ENCODE measurements at regions not wholly inside any gene's neighbourhood (a gene's known extent, or its start where the extent isn't known, plus 50 kb on each side); places are given as distances from the start of the nearest gene placed in this dataset.

DNA sequence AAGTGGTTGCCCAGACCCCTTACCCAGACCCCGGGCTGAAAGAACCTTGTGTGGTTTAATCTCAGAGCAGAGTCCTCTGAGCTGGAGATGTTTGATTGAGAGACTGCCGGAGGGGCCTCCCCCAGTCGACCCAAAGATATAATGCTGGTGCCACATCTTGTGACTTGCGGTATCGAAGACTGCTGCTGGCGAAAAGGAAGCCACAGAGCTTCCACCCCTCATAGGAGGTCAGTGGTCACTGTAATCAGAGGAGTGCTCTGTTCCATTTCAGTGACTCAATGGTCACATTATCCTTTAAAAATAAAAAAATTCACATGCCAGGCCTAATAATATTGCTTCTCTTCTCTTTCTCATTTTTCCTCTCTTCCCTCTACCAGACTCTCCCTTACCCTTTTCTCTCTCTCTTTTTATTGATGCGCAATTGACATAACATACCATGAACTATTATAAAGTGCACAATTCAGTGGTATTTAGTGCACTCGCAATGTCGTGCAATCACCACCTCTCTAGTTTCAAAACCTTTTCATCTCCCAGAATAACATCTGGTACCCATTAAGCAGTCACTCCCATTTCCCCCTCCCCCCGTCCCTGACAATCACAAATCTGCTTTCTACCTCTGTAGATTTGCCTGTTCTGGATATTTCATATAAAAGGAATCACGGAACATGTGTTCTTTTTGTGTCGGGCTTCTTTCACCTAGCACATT lies 52.6 kb upstream of the LYST start:
- DNase-seq (ENCODE audit: low read depth, low spot score): no peak
- Histone ChIP-seq H3K4me3 (ENCODE audit: low read depth, low read length) (no peak overlapping the region), H3K9me3 (ENCODE audit: control insufficient read depth, insufficient read depth, low read length) (no peaks in the 10 kb centered on the region), H3K27ac (ENCODE audit: low read depth, low read length) (no peak overlapping the region), H3K27me3 (ENCODE audit: control insufficient read depth, insufficient read depth, low read length) (no peaks in the 10 kb centered on the region)
- CTCF ChIA-PET: interaction anchor here (2.7 kb wide), 1 partner anchor 53 kb away, joined by 20 read pairs; no protein-coding TSS in a partner anchor
- TF ChIP-seq, protein P1, sequence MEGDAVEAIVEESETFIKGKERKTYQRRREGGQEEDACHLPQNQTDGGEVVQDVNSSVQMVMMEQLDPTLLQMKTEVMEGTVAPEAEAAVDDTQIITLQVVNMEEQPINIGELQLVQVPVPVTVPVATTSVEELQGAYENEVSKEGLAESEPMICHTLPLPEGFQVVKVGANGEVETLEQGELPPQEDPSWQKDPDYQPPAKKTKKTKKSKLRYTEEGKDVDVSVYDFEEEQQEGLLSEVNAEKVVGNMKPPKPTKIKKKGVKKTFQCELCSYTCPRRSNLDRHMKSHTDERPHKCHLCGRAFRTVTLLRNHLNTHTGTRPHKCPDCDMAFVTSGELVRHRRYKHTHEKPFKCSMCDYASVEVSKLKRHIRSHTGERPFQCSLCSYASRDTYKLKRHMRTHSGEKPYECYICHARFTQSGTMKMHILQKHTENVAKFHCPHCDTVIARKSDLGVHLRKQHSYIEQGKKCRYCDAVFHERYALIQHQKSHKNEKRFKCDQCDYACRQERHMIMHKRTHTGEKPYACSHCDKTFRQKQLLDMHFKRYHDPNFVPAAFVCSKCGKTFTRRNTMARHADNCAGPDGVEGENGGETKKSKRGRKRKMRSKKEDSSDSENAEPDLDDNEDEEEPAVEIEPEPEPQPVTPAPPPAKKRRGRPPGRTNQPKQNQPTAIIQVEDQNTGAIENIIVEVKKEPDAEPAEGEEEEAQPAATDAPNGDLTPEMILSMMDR (IDR thresholded peaks at IDR 0.05; ENCODE audit: low read depth, low read length): no peak
- POLR2A ChIA-PET: interaction anchor here (0.8 kb wide), 1 partner anchor 20 kb away, joined by 3 read pairs; no protein-coding TSS in a partner anchor

DNA sequence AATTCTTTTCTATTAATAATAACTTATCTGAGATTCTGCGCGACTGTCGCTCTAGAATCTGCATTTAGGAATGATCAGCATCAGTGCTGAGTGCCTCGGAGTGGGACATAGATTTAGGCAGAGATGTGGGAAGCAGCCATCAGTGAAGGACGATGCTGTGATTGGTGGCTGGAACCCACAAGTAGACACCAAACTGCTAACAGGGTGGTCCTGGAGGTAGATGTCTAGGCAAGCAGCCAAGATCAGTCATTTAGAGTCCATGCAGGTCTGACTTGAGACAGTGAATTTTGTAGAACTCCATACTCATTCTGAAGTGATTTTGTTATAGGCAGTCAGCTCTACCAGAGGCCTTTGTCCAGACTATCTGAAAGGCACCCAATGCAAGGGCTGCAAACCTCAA lies 51.8 kb upstream of the LYST start:
- Histone ChIP-seq H3K27me3 (ENCODE audit: control insufficient read depth, insufficient read depth, low read length) (no peaks in the 10 kb centered on the region), H3K9me3 (ENCODE audit: control insufficient read depth, insufficient read depth, low read length) (no peaks in the 10 kb centered on the region), H3K27ac (ENCODE audit: low read depth, low read length) (no peak overlapping the region), H3K4me3 (ENCODE audit: low read depth, low read length) (no peak overlapping the region)
- TF ChIP-seq, protein P1 (IDR thresholded peaks at IDR 0.05; ENCODE audit: low read depth, low read length): no peak
- POLR2A ChIA-PET: interaction anchor here (1.6 kb wide), 1 partner anchor 9 kb away, joined by 6 read pairs; no protein-coding TSS in a partner anchor
- CTCF ChIA-PET: interaction anchor here (2.7 kb wide), 1 partner anchor 53 kb away, joined by 20 read pairs; no protein-coding TSS in a partner anchor
- no peak for DNase-seq (ENCODE audit: low read depth, low spot score)

DNA sequence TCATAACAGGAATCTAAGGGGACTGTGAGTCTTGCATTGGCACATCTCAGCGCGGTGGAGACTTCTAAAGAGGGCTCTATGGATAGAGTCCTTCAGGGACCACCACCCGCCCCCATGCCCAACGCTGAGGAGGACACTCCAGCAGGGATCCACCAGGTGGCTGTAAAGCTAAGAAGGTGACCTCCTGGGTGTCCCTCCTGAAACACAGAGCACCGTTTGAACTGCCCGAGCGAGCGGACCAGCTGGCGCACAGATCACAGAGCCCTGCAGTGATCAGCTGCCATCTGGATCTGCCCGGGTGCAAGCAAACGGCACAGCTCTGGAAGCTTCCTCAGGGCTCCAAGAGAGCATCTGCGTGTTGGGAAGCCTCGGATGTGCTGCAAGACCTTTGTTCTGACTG lies 51.3 kb upstream of the LYST start:
- Histone ChIP-seq H3K27me3 (ENCODE audit: control insufficient read depth, insufficient read depth, low read length) (no peaks in the 10 kb centered on the region), H3K4me3 (ENCODE audit: low read depth, low read length) (no peak overlapping the region), H3K27ac (ENCODE audit: low read depth, low read length) (peak overlapping the region; percentile 62), H3K9me3 (ENCODE audit: control insufficient read depth, insufficient read depth, low read length) (no peaks in the 10 kb centered on the region)
- no peak for DNase-seq (ENCODE audit: low read depth, low spot score)
- POLR2A ChIA-PET: interaction anchor here (0.5 to 1.6 kb wide), 4 partner anchors 9 to 67 kb away, joined by 3 to 6 read pairs (median 6); no protein-coding TSS in a partner anchor
- TF ChIP-seq, protein P1 (IDR thresholded peaks at IDR 0.05; ENCODE audit: low read depth, low read length): no peak
- CTCF ChIA-PET: interaction anchor here (1.1 to 2.7 kb wide), 3 partner anchors 16 to 135 kb away, joined by 3 to 20 read pairs (median 3); no protein-coding TSS in a partner anchor

DNA sequence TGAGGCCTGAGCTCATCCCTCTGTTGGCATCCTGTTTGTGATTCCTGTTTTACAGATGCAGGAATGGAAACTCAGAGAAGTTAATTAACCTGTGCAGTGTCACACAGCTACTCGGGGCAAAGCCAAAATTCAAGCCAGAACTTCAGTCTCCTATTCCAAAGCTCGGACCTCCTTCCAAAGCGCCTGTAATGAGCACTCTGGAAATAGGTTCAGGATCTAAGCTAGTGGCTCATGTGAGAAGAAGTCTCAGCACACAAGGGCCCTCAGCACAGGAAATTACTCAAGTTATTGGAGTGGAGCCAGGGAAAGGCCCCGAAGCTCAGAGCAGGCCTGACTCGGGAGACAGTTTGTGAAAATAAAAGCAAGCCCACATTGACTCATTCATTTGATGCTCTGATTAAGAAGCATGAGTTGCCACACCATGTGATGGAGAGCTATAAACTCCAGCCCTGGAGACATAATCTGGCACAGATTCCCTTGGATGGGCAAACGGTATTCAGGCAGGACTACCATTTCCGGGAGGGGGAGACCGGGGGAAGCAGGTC lies 50.6 kb upstream of the LYST start:
- TF ChIP-seq, protein P1 (IDR thresholded peaks at IDR 0.05; ENCODE audit: low read depth, low read length): no peak
- no peak overlapping the region for H3K4me3 ChIP-seq (ENCODE audit: low read depth, low read length)
- H3K27ac ChIP-seq (ENCODE audit: low read depth, low read length): peak overlapping the region; percentile 62
- no peaks in the 10 kb centered on the region for H3K9me3 ChIP-seq (ENCODE audit: control insufficient read depth, insufficient read depth, low read length)
- ChIA-PET POLR2A (interaction anchor here (0.5 to 1.6 kb wide), 4 partner anchors 8 to 68 kb away, joined by 3 to 6 read pairs (median 6); no protein-coding TSS in a partner anchor), CTCF (interaction anchor here (0.6 to 2.7 kb wide), 4 partner anchors 16 to 135 kb away, joined by 3 to 20 read pairs (median 3); no protein-coding TSS in a partner anchor)
- DNase-seq (ENCODE audit: low read depth, low spot score): peak; percentile 95
- no peaks in the 10 kb centered on the region for H3K27me3 ChIP-seq (ENCODE audit: control insufficient read depth, insufficient read depth, low read length)
